Stimulated activated CD8-positive, alpha-beta memory T cell treated with anti-CD3 and anti-CD28 coated beads, Interleukin-12 subunit alpha, Interleukin-12 subunit beta, amount 100 ng/mL, for 24 hours (primary cell): ENCODE measurements at regions not wholly inside any gene's neighbourhood (a gene's known extent, or its start where the extent isn't known, plus 50 kb on each side); places are given as distances from the start of the nearest gene placed in this dataset.

Source experiments
- DNase-seq: peaks from one replicate; pipeline ENCODE4 v3.0.0-alpha.2; 2020; ENCODE audit errors: extremely low read depth

DNA sequence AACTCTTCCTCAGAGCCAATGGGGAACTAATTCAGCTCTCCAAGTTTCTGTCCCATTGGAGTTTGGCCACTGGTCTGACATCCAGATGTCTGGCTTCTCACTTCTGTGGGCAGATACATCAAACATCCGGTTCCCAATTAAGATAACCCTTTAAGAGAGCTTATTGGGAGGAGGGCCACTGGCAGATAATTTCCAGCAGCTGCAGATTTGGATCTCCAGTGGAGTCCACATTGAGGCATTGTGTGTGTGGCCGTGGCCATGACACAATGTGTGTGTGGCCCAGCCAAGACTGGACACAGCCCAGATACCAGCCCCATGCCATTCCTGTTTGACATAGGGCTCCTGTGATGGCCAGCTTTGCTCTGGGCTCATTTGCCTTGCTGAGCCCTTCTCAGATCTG lies 110.5 kb upstream of the MAP1B start:
- no peak for DNase-seq

DNA sequence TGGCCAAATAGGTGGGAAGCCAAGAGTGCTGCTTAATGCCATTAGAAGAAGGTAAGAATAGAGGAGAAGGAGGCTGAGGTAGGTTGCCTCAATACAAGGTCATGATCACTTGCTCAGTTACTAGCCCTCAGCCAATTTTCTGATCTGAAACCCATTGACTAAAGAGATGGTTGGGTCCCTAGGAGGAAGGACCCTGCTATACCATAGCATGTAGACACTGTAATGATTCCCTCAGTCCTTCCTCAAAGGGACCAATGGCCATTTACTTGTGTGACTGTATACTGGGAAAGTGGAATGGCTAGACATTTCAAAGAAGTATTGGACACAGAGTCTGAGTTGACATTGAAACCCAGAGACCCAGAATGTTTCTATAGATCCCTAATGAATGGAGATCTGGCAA lies 108.5 kb upstream of the MAP1B start:
- no peak for DNase-seq

DNA sequence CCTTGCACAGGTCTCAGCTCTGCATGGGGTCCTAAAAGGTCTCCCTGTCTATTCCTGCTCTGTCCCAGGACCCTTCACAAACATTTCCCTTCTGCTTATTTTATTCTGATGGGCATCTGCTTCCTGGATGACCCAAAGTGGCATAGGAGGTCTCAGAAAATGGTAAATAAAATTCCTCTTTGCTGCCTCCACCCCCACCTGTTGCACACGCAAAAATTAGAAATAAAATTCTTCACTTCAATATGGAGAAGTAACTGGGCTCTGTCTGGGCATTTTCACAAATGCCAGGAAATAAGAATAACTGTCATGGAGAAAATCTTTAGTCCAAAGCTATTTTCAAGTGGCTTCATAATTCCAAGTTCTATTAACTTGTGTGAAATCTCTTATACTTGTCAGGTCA lies 106.6 kb upstream of the MAP1B start:
- no peak for DNase-seq

DNA sequence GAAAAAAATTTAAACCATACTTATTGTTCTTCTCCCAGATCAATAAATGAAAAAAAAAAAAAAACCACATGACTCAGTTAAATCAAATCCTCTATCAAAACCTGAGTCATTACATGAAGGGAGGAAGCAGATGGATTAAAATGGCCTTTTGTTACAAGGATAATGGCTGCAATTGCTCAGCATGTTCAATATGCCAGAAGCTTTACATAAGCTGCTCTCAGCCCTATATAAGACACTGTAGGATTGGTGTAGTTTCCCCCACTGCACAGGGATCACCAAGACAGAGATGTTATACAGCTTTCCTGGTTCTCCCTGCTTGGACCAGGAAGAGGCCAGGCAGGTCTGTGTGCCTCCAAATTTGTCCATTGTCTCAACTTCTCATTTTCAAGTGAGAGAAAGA lies 101.6 kb upstream of the MAP1B start:
- no peak for DNase-seq

DNA sequence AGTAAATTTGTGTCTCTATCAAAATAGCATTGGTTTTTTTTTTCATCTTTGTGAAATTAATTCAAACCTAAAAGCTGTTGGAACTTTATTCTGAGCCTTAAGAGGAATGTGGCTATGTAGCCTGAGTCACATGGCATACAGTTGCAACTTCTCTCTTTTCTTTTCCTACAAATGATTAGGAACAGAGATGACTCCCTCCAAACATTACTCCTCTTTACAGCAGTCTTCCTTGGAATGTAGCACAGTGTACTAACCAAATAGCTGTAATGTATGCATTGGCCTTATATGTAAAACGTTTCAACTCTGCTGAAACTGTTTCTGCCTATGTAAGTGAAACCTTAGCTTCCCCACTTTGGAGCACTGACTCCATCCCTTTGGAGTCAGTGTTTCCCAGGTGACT lies 100.9 kb upstream of the MAP1B start:
- no peak for DNase-seq

DNA sequence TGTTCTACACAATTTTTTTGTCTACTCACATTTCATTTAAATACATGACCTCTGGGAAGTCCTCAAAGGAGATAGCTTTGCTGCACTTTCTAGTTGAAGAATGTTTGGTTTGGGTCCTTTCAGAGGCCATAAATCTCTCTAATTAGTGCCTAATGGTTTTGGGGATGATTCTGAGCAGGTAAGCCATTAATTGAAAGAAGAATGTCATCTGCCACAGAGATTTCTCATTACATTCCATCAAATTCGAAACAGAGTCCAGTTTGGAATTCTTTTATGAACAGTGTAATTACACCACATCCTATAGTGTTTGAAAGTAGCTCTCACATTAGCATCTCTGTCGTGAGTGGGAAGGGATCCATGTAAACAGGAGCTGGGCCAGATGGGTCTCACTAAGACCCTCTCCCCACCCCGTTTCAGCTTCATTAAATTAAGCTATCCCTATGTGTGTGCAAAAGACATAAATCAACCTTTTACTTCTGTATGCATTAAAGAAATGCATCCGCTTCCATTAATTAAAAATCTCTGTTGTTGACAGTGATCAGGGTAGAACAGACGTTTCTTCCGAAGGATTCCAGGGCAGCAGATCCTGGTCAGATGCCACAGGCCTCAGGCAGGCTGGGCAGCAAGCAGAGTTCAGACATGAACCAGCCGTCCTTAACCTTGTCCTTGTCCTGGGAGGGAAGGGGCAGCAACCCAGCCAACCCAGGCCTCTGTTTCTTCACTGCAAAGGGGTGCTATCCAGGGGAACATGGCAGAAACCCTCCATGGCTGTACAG lies 99.8 kb upstream of the MAP1B start:
- no peak for DNase-seq

DNA sequence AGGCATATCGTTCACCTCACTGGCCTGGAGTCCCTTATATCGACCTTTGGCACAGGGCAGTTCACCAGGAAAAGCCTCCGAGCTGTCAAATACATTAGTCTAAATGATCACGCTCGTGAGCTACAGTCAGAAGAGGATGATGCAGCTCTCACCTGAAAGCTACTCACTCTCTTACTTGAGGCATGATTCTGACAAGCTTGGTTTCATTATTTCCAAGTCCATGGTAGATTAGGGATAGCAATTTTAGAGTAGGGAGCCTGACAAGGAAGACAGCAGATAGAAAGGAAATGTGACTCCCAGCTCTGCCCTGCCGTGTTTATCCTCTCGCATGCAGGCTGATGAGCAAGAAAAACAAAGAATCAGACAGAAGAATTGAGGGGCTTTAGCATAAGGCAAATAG lies 98.0 kb upstream of the MAP1B start:
- DNase-seq: no peak

DNA sequence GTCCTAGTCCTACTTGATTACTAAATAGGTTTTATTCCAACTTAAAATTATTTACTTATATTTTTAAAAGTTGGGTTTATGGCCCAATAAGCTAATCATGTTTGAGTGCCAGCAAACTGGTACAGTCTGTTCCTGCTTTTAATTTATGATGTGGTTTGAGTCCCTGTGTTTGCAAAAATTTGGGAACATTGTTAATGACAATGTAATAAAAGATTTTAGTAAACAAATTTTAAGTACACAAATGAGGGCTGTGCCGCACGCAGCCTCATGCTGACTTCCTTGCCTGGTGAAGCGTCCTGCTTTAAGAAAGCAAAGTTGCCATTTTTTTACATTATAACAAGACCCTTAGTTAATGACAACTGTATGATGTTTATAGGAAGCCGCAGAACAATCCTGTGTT lies 96.8 kb upstream of the MAP1B start:
- no peak for DNase-seq

DNA sequence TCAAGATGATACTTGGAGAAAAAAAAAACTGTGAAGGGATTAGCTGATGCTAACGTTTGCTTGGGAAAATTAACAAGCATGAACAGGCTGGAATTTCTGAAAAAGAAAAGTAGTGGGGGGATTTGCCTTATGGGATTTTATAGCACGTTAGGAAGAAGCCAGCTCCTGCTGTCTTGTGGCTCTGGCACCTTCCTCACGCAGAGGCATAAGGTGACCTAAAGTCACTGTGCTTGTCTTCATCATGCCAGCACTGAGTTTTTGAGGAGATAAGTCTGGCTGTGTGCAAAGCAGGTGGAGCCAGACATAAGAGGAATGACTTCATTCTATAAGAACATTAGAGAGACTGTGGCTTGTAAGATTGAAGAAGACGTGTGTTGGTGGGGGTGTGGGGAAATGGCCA lies 94.4 kb upstream of the MAP1B start:
- no peak for DNase-seq

DNA sequence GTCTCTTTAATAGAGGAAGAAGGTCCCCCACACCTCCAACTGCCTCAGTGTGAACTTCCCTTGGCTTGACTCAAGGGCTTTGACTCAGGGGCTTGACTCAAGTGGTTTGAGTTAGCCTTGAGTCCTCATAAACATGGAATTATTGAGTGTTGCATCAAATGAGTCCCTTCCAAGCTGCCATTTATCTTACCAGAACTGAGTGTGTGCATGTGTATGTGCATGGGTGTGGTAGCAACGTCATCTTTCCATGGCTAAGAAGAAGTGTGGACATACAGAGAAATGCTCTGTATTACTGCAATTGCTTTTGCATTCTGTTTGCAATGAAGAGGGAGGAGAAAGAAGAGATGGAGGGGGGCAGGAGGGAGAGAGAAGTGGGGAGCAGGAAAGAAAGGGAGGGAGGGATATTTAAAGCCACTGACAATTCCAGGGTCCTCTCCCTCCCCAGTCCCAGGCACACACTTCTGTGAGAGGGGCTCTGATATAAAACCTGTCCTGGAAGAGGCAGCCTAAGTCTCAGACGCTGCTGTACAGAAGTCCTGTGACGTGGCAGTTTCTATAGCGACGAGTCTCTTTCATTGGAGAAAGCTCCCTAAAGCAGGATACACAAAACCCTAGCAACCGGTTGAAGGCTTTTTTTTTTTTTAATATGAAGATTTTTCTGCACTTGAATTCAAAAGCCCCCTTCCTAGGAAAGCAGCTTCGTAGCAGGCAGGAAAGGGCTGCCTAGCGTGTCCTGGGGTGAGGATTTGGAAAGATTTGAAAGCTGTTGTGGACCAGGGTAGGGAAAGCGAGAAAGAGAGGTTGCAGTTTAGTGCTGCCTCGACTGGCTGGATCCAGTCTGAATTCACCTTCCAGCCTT lies 93.3 kb upstream of the MAP1B start:
- no peak for DNase-seq

DNA sequence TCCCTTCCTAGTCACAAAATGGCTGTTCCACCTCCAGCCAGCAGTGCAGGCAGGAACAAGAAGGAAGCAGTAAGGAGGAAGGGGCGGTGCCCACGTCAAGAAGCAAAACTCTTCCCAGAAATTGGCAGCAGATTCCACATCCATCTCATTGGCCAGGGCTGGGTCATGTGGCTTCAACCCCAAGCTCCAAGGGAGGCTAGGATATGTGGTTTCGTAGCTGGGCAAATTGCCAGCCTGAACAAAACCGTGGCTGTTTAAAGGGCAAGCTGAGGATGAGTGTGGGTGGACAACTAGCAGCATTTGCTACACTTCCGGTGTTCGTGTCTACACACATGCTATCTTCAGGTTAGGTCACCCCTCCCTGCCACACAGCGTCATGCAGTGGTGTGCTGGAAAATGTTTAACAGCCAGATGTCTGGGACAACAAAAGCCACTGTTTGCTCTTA lies 92.1 kb upstream of the MAP1B start:
- DNase-seq: no peak

DNA sequence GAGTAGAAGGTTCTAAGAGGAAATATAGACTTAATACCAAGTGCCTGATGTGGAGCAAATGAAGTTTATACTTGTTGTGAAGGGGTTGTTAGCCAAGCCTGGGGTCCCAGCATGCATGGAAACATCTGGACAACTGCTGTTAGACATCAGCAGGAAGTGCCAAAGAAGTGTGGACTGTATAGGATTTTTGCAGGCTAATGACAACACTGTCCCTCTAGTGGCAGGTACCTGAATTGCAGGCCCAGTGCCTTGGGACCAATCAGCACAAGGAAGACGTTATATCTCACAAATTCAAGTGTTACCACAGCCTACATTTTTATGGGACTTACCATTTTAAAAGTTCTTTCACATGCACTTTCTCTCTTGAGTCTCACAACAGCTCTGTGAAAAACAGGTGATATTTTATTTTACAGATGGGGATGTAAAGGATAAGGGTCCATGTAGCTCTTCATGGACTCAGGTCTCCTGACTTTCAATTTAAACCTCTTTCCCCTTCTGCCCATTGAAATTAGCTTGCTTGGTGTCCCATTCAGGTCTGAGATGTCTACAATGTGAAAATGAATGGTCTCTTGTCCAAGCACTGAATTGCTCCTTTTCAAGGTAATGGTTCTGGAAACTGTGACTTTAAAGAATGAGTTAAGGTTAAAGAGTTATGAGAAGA lies 89.0 kb upstream of the MAP1B start:
- peak; percentile 7 for DNase-seq

DNA sequence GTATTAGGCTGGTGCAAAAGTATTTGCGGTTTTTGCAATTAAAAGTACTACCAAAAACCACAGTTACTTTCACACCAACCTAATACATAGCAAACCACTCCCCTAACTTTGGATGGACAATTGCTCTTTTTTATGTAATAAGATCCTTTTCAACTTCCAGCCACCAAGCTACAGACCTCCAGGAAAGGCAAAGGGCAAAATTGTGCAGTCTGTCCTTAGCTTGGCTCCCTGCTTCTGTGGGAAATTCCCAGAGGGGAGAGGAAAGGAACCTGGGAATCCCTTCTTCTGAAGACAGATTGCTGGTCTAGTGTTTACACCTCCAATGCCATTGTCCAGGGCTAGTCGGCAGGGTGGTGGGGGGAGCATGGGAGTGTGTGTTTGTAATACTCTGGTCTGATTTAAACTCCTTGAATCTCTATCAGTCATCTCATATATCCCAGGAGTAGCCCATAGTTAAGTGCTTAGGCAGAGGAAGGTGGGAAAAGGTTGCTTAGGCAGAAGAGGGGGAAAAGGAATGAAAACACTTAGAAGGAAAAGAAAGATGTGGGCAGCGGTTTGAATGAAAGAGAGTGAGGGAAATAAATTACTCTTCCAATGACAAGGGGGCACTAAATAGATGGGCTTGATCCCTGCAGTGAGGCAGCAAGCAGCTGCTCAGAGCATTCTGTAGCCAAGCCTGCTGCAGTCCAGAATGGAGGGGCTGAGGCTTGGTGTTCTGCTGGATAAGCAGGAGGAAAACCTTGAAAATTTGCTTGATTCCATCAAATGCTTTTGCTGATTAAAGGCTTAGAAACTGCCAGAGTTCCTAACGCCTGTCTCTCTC lies 86.9 kb upstream of the MAP1B start:
- DNase-seq: no peak

DNA sequence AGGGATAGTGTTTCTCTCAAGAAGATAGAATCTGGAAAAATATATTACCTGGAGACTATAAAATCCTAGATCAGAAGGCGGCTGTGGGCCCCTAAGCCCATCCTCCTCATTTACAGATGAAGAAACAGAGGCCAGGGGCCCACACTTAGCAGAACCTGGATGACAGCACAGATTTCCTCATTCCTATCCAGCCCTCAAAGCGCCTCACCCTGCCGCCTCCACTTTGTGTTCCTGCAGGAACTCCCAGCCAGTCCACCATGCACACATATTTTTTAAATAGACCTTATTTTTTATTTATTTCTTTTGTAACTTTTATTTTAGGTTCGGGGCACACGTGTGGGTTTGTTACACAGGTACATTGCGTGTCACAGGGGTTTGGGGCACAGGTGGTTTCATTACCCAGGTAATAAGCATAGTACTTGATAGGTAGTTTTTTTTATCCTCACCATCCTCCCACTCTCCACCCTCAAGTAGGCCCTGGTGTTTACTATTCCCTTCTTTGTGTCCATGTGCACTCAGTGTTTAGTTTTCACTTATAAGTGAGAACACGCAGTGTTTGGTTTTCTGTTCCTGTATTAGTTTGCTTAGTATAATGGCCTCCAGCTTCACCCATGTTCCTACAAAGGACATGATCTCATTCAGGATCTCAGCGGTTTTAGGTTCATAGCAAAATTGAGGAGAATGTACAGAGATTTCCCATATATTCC lies 85.5 kb upstream of the MAP1B start:
- DNase-seq: no peak

DNA sequence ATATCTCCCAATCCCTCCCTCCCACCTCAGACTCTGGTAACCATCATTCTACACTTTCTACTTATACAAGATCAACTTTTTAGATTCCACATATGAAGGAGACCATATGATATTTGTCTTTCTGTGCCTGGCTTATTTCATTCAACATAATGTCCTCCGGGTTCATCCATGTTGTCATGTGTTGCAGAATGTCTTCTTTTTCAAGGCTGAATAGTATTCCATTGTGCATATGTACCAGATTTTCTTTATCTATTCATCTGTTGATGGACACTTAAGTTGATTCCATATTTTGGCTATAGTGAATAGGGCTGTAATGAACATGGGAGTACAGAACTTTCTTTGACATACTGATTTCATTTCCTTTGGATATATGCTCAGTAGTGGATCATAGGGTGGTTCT lies 78.9 kb upstream of the MAP1B start:
- DNase-seq: no peak

DNA sequence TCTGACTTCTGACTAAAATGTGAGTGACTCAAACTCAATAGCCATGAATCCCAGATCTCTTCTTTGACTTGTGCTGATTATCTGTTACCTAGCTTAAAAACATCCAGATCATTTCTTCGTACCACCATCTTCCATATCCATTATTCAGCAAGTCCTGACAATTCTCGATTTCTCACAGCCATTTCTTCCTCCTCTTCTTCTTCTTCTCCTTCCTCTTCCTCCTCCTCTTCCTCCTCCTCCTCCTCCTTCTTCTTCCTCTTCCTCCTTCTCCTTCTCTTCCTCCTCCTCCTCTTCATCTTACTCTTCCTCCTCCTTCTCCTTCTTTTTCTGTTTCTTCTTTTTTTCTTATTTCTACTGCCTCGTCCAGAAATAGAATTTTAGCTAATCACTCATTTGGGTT lies 77.0 kb upstream of the MAP1B start:
- no peak for DNase-seq

DNA sequence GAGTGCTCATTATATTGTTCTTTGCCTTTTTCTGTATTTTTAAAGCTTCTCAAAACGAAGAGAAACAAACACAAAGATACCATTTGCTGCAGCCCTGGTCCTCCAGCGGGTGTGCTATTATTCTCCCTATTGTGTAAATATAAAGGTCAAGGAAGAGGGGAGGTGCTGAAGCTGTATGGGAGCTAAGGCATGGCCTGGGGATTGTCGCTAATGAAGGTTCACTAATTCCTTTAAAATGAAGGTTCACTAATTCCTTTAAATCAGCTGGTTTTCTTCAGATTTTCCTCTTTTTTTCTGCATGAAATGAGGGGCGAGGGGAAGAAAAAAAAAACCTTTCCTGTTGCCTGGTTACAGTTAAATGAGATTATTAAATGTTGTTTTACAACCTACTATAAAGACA lies 74.5 kb upstream of the MAP1B start:
- DNase-seq: no peak

DNA sequence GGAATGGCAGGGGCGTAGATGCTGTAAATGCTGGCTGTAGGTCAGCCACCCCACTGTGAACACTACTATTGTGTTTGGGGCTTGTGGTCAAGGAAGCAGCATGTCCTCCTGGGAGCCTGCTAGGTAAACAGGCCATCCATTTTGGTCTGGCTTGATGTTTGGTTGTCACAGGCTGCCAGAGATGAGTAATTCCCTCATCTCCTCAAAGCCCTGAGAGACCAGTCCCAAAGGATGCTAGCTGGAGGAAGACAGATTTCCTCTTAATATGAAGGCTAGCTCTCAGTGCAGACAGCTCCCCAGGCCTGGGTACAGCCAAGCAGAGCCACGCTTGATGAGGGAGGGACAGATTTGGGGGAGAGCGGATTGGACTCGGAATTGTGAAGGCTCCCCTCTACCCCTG lies 72.5 kb upstream of the MAP1B start:
- DNase-seq: no peak

DNA sequence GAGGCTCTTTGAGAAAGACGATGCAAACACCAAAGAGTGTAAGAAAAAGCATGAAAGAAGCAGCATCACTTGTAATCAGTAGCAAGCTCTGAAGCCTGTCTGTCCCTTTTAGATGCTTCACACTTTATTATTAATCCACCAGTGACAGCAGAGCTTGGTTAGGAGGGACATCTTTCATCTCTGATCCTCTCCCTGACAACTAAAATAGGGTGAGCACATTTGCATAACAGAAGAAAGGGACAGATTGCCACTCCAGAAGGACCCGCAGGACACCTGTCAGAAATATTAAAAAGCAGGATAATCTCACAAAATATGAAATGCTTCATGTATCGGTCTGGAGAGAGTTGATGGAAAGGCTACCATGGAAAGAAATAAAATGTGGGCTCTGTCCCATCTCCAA lies 71.4 kb upstream of the MAP1B start:
- DNase-seq: no peak

DNA sequence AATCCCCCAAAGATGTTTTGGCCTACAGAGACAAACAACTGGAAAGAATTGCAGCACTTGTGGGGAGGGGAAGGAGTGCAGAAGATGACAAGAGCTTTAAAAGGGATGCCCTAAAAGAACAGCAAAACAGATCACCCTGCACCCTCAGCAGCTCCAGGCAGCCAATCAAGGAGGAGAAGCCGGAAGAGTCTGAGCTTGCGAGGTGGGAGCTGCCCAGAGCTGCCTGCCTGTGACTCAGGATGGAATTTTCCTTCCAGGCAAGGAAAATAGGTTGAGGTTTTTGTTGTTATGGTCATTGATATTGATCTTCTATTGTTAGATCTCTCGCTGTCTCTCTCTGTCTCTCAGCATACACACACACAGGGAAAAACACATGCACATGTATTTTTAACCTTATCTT lies 70.3 kb upstream of the MAP1B start:
- no peak for DNase-seq

DNA sequence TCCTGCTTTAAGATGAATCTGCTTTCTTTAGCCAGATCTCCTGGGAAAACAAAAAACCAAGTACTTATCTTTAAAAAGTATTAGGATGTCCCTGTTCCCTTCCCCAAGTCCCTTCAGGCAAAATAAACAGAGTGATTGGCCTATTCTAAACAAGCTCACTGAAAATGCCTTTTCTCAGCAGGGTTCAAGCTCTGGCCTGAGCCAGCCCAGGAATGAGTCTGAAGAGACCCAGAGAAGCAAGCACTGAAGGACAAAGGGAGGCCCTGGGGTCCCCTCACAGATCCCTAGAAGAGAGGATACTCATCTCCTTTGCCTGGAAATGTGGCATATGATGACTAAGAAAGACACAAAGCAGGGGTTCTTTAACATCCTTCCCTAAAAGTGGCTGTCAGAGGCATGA lies 66.8 kb upstream of the MAP1B start:
- DNase-seq: no peak
